ENCODE measurements at regions not wholly inside any gene's neighbourhood (a gene's known extent, or its start where the extent isn't known, plus 50 kb on each side); places are given as distances from the start of the nearest gene placed in this dataset.

DNA sequence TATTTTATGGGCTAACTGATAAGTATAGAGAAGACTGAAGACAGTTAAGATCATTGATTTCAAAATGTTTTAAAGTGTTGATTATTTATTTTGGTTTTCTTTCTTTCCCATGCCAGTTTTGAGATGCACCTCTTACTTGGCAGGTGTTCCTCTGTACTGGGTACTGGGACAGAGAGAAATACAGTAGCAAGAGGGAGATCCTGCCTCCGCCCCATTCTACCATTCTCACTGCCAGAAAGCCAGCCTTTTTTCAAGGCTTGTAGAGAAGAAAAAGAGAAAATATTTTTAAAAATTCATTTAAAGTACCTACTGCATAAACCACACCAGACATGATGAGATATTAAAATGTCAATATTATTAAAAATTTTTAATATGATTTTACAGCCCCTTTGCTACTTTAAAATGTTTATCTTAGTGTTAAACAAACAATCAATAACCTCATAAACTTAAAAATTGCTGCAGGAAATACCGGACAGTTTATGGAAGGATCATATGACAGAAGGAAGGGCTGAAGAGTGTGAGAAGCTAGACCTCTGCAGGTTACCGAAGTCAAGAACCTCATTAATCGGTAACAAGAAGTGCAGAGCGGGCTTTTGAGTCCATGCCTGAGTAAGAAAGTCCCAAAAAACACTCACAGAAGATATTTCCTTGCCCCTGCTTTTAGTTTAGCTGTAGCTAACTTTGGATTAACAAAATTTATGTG lies 117.8 kb upstream of the ESR1 start:
- TF ChIP-seq, protein P1, sequence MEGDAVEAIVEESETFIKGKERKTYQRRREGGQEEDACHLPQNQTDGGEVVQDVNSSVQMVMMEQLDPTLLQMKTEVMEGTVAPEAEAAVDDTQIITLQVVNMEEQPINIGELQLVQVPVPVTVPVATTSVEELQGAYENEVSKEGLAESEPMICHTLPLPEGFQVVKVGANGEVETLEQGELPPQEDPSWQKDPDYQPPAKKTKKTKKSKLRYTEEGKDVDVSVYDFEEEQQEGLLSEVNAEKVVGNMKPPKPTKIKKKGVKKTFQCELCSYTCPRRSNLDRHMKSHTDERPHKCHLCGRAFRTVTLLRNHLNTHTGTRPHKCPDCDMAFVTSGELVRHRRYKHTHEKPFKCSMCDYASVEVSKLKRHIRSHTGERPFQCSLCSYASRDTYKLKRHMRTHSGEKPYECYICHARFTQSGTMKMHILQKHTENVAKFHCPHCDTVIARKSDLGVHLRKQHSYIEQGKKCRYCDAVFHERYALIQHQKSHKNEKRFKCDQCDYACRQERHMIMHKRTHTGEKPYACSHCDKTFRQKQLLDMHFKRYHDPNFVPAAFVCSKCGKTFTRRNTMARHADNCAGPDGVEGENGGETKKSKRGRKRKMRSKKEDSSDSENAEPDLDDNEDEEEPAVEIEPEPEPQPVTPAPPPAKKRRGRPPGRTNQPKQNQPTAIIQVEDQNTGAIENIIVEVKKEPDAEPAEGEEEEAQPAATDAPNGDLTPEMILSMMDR (IDR thresholded peaks at IDR 0.05), result no peak
- TF ChIP-seq POLR2A (IDR thresholded peaks at IDR 0.05), result no peak
